ENCODE measurements at regions not wholly inside any gene's neighbourhood (a gene's known extent, or its start where the extent isn't known, plus 50 kb on each side); places are given as distances from the start of the nearest gene placed in this dataset.
"Not testable (repeated sequence)": the region's sequence is repeated elsewhere in the genome, so short reads cannot be mapped to it uniquely, and the experiment has no call there.

- not testable (repeated sequence) for TF ChIP-seq CTCF, POLR2A (IDR thresholded peaks at IDR 0.05)
Measured at GRCh38 chr9:42437057-42437759, 253.7 kb downstream of the SPATA31A6 start.

All from Peyer's patch (tissue), 4 donors.